HG02884 (cell line): ENCODE measurements at regions not wholly inside any gene's neighbourhood (a gene's known extent, or its start where the extent isn't known, plus 50 kb on each side); places are given as distances from the start of the nearest gene placed in this dataset.

ENCODE experiments used
- ATAC-seq: cut with Tn5 transposase; IDR thresholded peaks from one replicate; pipeline ENCODE4 v1.9.1; 2021; ENCODE audit warnings: mild to moderate bottlenecking, moderate library complexity; ENCODE audit not compliant: unreplicated experiment

GRCh38 chr9:86893811-86894490 lies 53.4 kb downstream of the GAS1 start:
- ATAC-seq: no peak

GRCh38 chr9:86892576-86892975 lies 54.7 kb downstream of the GAS1 start:
- no peak for ATAC-seq

DNA sequence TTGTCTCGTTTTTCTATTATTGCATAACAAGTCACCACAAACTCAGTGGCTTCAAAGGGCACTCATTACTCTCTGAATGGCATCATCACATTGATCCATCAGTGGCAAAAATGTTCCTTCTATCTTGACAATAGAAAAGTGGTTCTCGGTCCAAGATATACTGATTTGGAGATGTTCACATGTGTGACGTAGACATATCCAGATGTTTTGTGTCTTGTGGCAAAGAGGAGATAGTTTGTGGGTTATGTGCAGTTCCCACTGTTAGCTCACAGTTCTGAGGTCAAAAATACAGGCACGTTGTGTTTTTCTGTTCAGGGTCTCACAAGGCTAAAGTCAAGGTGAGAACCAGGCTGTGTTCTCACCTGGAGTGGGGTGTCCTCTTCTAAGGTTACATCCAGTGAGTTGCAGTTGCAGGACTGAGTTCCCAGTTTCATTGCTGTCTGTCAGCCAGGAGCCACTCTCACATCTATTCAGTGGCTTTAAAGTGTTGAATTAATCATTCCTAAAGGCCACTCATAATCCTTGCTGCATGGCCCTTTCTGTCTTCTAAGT lies 55.3 kb downstream of the GAS1 start:
- ATAC-seq: no peak

DNA sequence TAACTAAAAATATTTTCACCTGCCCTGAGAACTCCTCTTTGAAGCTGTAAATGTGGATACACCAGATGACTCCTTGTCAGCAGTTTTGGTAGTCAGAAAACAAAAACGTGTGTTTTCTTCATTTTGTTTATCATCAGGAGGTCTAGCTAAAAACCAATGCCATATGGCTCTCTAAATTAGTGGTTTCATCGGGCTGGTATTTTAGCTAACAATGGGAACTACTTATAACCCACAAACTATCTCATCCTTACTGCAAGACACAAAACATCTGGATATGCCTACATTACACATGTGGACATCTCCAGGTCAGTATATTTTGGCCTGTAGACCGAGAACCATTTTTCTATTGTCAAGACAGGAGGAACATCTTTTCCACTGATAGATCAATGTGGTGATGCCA lies 56.2 kb downstream of the GAS1 start:
- ATAC-seq: no peak

DNA sequence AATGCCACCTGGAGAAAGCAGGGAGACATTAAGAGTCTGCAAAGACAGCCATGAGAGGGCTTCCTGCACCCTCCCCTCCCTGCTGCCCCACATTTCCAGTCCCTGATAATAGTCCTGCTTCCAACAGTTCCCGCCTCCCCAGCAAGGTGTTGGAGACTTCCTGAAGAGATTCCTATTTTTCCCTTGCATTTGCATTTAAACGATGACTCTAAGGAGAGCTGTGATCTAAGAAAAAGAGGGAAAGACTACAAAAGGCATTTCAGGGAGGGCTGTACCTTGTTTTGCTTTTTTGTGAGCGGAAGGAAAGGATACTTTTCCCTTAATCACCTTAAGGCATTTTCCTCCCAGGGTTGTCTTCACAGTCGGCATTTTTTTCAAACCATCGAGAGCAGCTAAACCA lies 62.1 kb downstream of the GAS1 start:
- ATAC-seq: no peak

DNA sequence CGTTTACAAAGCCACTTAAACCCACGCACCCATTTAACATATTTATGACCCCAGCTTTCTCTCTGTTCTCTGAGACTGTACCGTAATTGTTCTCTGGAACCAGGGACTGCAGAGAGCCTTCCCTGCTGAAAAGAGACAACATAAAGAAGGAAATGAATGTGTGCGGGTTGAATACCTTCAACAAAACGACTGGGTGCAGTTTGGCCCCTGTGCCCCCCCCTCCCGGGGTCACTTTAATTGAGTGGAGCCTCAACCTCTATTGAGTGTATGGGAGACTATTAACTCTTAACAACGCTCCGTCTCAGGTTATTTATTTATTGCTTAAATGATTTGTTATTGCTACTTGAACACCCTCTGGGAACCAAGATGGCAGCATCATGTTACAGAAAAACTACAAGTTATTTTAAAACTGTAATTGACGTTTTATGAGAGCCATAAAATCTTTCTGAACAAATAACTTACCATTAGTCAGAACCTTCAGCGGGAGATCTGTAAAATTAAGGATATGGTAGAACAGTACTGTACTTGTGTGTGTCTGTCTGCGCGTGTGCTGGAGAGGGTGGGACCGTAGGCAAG lies 70.6 kb downstream of the GAS1 start:
- ATAC-seq: no peak

- ATAC-seq: no peak
Observed at GRCh38 chr9:86868616-86869015, 78.7 kb downstream of the GAS1 start.

- no peak for ATAC-seq
Observed at GRCh38 chr9:86867804-86868313, 79.4 kb downstream of the GAS1 start.

GRCh38 chr9:86865952-86866351 lies 81.4 kb downstream of the GAS1 start:
- no peak for ATAC-seq

GRCh38 chr9:86860006-86860405 lies 87.3 kb downstream of the GAS1 start:
- ATAC-seq: no peak

- ATAC-seq: no peak
Observed at GRCh38 chr9:86859056-86859455, 88.2 kb downstream of the GAS1 start.

DNA sequence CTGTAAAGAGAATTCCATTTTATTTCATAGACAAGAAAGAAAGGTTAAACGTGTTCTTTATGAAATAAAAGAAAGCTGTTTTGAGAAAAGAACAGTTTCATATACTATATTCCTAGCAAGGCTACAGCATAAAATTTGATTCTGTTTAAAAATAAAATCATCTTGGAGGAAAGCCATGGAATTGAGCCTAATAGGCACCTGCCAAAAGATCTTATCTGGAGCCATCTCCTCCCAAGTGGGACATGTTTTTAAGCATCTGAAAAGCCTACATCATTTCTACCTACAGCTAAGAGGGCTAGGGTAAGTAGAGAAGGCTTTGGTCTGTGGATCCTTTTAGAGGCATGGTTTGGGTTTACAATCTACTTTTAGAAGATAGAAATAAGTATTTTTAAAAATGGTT lies 89.3 kb downstream of the GAS1 start:
- ATAC-seq: no peak

- no peak for ATAC-seq
Observed at GRCh38 chr9:86856259-86856658, 91.0 kb downstream of the GAS1 start.

DNA sequence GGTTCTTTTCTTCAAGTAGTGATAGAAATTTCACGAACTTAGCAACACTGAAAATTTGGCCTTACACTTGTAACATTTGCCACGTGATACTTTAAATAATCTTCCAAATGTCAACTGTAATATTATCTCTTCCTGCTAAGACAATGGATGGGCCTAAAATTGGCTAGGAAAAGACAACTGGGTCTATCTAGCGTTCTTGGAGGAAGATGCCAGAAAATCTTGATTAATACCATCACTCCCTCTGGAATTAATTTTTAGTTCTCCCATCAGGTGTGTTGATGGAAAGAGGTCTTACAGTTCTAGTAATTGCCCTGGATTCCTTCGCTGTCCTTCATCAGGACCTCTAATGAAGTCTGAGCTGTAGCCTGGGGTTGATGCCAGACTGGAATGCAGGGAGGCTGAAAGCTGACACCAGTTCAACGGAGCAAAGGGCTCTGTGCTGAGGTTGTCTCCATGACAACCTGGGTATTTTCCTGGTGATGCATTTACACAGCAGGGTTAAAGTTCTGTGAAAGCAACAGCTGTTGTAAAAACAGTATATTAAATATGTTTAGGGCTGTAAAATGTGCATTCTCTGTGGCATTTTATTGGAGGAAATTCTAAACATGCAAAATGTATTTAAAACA lies 92.3 kb downstream of the GAS1 start:
- no peak for ATAC-seq

- no peak for ATAC-seq
Observed at GRCh38 chr9:86846656-86847055, 100.7 kb downstream of the GAS1 start.

GRCh38 chr9:86843206-86843605 lies 104.1 kb downstream of the GAS1 start:
- no peak for ATAC-seq

DNA sequence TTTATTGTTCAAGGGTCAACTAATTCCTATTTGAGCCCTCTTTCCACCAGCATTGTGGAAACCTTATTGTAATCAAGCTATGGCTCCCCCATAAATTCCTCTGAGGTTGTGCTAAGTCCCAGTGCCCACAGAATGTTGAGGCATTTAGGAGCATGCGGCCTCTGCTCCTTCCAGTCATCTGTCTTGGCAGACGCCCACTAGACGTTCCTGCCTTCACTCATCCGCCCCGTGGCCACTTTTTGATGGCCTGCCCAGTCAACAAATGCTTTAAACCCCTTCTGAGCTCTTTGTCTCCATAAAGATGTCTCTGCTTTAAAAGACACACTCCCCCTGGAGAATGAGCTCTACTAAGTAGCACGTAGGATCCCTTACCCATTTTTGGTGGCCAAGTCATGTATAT lies 104.7 kb downstream of the GAS1 start:
- no peak for ATAC-seq

GRCh38 chr9:86839522-86839921 lies 107.8 kb downstream of the GAS1 start:
- ATAC-seq: no peak

- ATAC-seq: no peak
Observed at GRCh38 chr9:86838519-86839497, 108.5 kb downstream of the GAS1 start.

DNA sequence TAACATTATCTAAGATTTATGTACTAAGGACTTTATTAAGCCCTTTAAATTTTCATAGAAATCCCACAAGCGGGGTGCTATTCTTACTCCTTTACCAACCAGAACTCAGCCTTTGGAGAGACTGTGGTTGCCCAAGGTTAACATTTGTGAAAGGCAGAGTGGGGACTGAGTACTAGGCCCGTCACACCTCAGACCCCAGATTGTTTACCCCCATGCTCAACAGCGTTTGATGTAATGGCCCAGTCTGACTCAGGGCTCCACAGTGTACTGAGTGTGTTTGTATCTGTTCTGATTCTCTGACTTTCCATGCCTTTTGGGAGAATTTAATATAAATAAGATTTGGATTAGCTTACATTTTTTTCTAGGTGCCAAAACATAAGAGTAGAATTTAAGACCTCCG lies 110.0 kb downstream of the GAS1 start:
- no peak for ATAC-seq

DNA sequence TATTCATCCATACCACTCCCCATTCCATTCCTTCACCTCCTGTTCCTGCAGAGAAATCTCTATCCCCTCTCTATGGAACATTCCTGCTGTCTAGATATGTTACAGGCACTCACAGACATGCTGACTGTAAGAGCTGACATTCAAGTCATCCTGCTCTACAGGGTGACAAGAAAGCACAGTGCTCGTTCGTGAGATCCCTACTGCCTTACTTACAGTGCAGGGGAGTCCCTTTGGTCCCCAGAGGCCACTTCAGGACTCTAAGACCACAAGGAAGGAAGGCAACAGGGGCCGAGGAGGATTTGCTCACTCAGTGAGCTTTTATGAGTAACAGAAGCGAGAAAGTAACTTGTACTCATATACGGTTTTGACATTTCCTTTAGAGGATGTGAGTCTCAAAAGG lies 110.5 kb downstream of the GAS1 start:
- no peak for ATAC-seq
